Astrocyte of the cerebellum (primary cell): ENCODE measurements at regions not wholly inside any gene's neighbourhood (a gene's known extent, or its start where the extent isn't known, plus 50 kb on each side); places are given as distances from the start of the nearest gene placed in this dataset.

Experiments used
- DNase-seq: peaks from one replicate; pipeline ENCODE4 v3.0.0-alpha.2; 2011; ENCODE audit warnings: low read depth
- H3K4me3 ChIP-seq: 2 replicates; pipeline ENCODE4 v1.5.1; 2011; ENCODE audit warnings: mild to moderate bottlenecking, low read depth, low read length, moderate library complexity
- CTCF ChIP-seq: IDR thresholded peaks from 2 replicates; pipeline ENCODE4 v1.5.1; 2012; ENCODE audit warnings: low read length, low read depth, moderate library complexity, mild to moderate bottlenecking; ENCODE audit errors: missing control alignments
- in situ Hi-C: cut with HindIII; loops from 2 replicates; pipeline ENCODE4 v1.10.0; 2017; ENCODE audit warnings: low sequenced_read_pairs

GRCh38 chr2:56008661-56009431, 85.3 kb upstream of the EFEMP1 start:
- in situ Hi-C loops: loop anchor here (5.0 kb wide), 1 partner anchor 62 kb away; no protein-coding TSS in a partner anchor
- DNase-seq: peak; percentile 73
- H3K4me3 ChIP-seq: no peak overlapping the region
- TF ChIP-seq CTCF: no peak

DNA sequence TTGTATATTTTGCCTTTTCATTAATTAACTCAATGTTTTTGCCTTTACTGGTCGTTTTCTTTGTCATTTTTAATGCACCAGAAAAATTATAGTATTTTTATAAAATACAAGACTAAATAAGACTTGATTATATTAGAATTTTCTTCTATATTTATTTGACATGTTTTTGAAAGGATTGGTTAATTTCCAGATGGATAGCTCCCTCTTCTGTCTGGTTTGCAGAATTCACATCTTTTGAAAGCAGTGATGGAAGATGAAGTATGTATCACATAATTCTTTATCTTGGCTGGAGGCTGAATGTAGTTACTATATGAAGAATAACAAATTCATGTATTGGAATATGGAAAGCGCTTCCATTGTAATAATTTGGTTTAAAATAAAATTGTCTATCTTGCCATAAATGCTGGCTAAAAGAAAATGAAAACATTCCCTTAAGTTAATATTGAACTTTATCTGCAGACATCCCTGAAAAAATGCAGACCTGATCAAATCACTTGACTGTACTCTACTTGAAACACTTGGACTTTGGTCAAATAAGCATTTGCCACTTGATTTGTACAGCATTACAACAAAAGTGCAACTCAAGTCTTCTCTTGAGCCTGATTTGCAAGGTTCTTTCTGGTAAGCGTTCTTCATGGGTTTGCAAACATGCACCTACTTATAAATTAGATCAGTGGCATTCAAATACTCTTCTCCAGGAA, 86.3 kb upstream of the EFEMP1 start:
- in situ Hi-C loops: loop anchor here (5.0 kb wide), 1 partner anchor 63 kb away; no protein-coding TSS in a partner anchor
- DNase-seq: peak; percentile 50
- peak; percentile 55 for TF ChIP-seq CTCF
- H3K4me3 ChIP-seq: no peak overlapping the region

- no peak for TF ChIP-seq CTCF
- H3K4me3 ChIP-seq: no peak overlapping the region
- in situ Hi-C loops: no loop called here
- no peak for DNase-seq
These were observed 88.0 kb upstream of the EFEMP1 start for GRCh38 chr2:56011624-56012023.

DNA sequence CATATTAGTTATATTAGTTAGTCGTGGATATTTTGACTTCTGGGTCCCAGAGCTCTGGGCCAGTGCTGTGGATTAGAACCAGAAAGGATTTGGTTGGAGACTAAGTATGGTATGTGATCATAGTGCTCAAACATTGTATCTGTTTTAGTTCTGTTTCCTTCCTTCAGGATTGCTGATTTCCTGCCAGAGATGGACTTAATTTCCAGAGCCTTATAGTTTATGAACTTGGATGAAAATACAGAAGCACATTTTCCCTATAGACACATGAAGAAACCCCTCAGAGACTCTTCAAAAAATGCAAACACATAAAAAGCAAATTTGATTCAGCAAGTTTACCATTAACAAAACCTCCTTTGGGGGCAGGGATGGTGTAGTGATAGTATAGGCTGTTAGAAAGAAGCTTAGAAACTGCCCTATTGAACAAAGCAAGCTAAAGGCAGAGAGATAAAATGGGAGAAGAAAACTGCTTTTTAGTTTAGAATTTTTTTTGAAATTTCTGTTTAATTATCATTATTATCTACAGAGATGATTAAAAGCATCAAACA, 88.7 kb upstream of the EFEMP1 start:
- no peak for DNase-seq
- in situ Hi-C loops: no loop called here
- H3K4me3 ChIP-seq: no peak overlapping the region
- no peak for TF ChIP-seq CTCF

- H3K4me3 ChIP-seq: no peak overlapping the region
- no peak for TF ChIP-seq CTCF
- DNase-seq: no peak
- in situ Hi-C loops: no loop called here
These were observed 89.9 kb upstream of the EFEMP1 start for GRCh38 chr2:56013475-56013874.

- in situ Hi-C loops: no loop called here
- no peak for TF ChIP-seq CTCF
These were observed 90.6 kb upstream of the EFEMP1 start for GRCh38 chr2:56014046-56014730.

More at GRCh38 chr2:56014046-56014730, 90.6 kb upstream of the EFEMP1 start:
- H3K4me3 ChIP-seq: no peak overlapping the region
- no peak for DNase-seq
